ENCODE measurements at regions not wholly inside any gene's neighbourhood (a gene's known extent, or its start where the extent isn't known, plus 50 kb on each side); places are given as distances from the start of the nearest gene placed in this dataset.

DNA sequence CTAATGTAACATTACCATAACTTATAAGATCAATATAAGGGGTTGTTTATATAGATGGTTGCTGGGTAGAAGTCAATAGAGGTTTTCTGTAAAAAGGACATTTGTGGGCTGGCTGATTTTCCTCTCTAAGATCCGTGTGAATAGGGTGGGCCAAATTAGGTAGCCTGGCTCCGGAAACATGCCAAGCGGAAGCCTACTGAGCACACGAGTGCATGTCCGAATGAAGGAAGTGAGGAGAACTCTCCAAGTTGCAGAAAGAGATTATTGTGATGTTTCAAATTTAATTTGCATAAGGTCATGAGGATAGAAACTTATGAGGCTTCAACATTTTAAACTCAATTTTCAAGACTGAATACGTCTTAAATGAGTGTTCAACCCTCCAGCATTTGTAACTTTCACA, 356.7 kb downstream of the SNAPC1 start:
- TF ChIP-seq NFRKB (IDR thresholded peaks at IDR 0.05) = no peak
- TF ChIP-seq FOXM1 (IDR thresholded peaks at IDR 0.05; ENCODE audit: borderline replicate concordance) = no peak
- no peak for TF ChIP-seq BHLHE40 (IDR thresholded peaks at IDR 0.05; ENCODE audit: borderline replicate concordance)
- TF ChIP-seq CTBP1 (IDR thresholded peaks at IDR 0.05; ENCODE audit: borderline replicate concordance) = no peak
- no peak for TF ChIP-seq SP1 (IDR thresholded peaks at IDR 0.05)
- TF ChIP-seq SUZ12 (IDR thresholded peaks at IDR 0.05) = no peak
- no peak for TF ChIP-seq FOXK2 (IDR thresholded peaks at IDR 0.05)
- TF ChIP-seq, protein P1, sequence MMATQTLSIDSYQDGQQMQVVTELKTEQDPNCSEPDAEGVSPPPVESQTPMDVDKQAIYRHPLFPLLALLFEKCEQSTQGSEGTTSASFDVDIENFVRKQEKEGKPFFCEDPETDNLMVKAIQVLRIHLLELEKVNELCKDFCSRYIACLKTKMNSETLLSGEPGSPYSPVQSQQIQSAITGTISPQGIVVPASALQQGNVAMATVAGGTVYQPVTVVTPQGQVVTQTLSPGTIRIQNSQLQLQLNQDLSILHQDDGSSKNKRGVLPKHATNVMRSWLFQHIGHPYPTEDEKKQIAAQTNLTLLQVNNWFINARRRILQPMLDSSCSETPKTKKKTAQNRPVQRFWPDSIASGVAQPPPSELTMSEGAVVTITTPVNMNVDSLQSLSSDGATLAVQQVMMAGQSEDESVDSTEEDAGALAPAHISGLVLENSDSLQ (IDR thresholded peaks at IDR 0.05) = no peak
- no peak for TF ChIP-seq LEF1 (IDR thresholded peaks at IDR 0.05; ENCODE audit: borderline replicate concordance)
- TF ChIP-seq ZNF384 (IDR thresholded peaks at IDR 0.05) = no peak
- TF ChIP-seq ARNT (IDR thresholded peaks at IDR 0.05) = no peak

Data from HEK293T (cell line).